ENCODE measurements at regions not wholly inside any gene's neighbourhood (a gene's known extent, or its start where the extent isn't known, plus 50 kb on each side); places are given as distances from the start of the nearest gene placed in this dataset.

DNA sequence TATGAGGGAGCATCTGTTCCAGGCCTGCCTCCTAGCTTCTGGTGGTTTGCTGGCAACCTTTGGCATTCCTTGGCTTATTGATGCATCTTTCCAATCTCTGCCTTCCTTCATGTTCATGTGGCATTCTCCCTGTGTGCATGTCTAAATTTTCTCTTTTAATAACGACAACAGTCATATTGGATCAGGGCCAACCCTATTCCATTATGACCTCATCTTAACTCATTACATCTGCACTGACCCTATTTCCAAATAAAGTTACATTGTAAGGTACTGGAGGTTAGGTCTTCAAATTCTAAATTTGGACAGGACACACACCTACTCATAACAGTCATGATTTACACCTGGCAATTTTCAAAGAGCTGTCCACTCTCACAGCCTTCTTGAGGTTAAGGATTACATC is 117.2 kb upstream of the FGGY start:
- intact Hi-C loops (cut with DNase I; ENCODE audit: low total_unique reads), result no loop called here
- WGBS, 2 donors, result 17 to 31% methylated on average over 1 of the region's 1 CpG
- TF ChIP-seq CTCF (IDR thresholded peaks at IDR 0.05), result no peak
- TF ChIP-seq POLR2A (IDR thresholded peaks at IDR 0.05), result no peak

GRCh38 chr1:59180735-59181134 is 116.2 kb upstream of the FGGY start:
- H3K4me3 ChIP-seq (ENCODE audit: low read depth, poor library complexity, severe bottlenecking), result no peak overlapping the region
- TF ChIP-seq CTCF (IDR thresholded peaks at IDR 0.05), result no peak
- TF ChIP-seq POLR2A (IDR thresholded peaks at IDR 0.05), result no peak
- 51 to 57% methylated on average over 2 of the region's 2 CpGs for WGBS, 2 donors
- intact Hi-C loops (cut with DNase I; ENCODE audit: low total_unique reads), result no loop called here
- DNase-seq (ENCODE audit: low spot score in 2 of 2), result no peak

More for the DNA sequence above, 117.2 kb upstream of the FGGY start:
- no peak for DNase-seq (ENCODE audit: low spot score in 2 of 2)
- H3K4me3 ChIP-seq (ENCODE audit: low read depth, poor library complexity, severe bottlenecking), result no peak overlapping the region

DNA sequence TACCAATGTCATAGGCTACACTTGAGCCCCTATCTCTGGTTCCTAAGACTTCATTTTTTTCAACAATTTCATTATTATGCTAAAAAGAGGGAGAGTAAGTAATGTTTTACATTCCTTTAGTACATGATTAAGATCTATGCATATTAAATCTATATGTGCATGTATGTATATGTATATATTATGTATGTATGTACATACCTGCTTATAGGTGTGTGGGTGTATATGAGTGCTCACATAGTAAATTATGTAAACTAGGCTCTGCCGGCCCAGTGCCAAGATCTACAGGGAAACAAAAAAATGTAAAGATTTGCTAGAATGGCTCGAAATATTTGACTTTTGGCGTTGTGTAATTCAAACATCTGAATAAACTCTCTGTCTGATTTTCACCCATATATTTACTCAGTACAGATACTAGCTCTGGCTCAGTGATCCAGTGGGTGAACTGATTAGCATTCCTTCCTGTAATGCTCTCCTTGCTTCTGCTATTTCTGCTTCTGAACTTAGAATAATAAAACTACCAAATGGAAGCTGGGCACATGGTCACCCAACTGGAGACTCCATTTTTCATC is 113.1 kb upstream of the FGGY start:
- DNase-seq (ENCODE audit: low spot score in 2 of 2), result no peak
- TF ChIP-seq POLR2A (IDR thresholded peaks at IDR 0.05) (no peak), CTCF (IDR thresholded peaks at IDR 0.05) (no peak)
- 75 to 82% methylated on average over 3 of the region's 3 CpGs for WGBS, 2 donors
- intact Hi-C loops (cut with DNase I; ENCODE audit: low total_unique reads), result no loop called here
- H3K4me3 ChIP-seq (ENCODE audit: low read depth, poor library complexity, severe bottlenecking), result no peak overlapping the region

DNA sequence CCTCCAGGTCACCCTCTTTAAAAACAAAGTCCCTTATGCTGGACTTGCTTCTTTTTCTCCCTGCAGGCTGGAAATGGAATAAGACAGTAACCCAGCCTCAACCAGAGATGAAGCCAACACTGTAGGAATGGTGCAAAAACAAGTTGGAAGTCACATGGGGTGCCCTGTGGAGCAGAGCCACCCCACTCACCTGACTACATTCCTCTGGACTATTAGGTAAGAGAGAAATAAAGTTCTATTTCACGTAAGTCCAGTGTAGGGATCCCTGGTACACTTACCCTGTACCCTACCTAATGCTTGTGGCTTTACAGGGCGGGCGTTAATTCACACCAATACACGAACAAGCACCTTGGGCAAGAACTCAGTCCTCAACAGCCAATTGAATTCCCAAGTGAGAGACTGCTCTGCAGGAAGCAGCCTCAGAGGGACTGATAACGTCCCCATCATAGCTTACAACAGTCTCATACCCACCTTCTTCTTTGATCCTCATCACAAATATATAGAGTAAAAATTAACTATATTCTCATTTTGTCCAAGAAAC is 112.5 kb upstream of the FGGY start:
- H3K4me3 ChIP-seq (ENCODE audit: low read depth, poor library complexity, severe bottlenecking), result no peak overlapping the region
- 73 to 94% methylated on average over 5 of the region's 5 CpGs for WGBS, 2 donors
- DNase-seq (ENCODE audit: low spot score in 2 of 2), result no peak
- TF ChIP-seq POLR2A (IDR thresholded peaks at IDR 0.05) (no peak), CTCF (IDR thresholded peaks at IDR 0.05) (no peak)
- intact Hi-C loops (cut with DNase I; ENCODE audit: low total_unique reads), result no loop called here

- DNase-seq (ENCODE audit: low spot score in 2 of 2), result no peak
- WGBS, 2 donors, result 78 to 81% methylated on average over 4 of the region's 4 CpGs
- intact Hi-C loops (cut with DNase I; ENCODE audit: low total_unique reads), result no loop called here
- no peak for TF ChIP-seq CTCF (IDR thresholded peaks at IDR 0.05)
- TF ChIP-seq POLR2A (IDR thresholded peaks at IDR 0.05), result no peak
- H3K4me3 ChIP-seq (ENCODE audit: low read depth, poor library complexity, severe bottlenecking), result no peak overlapping the region
Observed at GRCh38 chr1:59185163-59185860, 111.6 kb upstream of the FGGY start.

Measured in lower leg skin (tissue), 4 donors.